ENCODE measurements at regions not wholly inside any gene's neighbourhood (a gene's known extent, or its start where the extent isn't known, plus 50 kb on each side); places are given as distances from the start of the nearest gene placed in this dataset.

DNA sequence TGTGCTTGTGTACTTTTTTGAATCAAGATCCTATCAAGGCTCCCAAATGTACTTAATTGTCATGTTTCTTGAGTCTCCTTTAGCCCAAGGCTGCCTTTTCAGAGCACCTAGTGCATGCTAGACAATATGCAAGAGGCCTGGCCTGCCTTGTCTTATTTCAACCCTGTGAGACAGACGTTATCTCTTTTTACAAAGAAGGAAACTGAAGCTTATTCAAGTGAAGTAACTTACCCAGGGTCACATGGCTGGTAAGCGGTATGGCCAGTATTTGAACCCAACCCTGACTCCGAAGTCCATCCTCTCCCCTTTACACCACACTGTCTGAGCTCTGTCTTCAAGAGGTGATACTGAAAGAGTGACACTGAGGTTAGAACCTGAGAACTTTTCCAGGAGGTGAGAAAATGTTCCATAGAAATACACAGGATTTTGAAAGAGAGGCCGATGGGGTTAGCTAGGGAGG lies 505.1 kb downstream of the FOXO1 start:
- no peaks in the 10 kb centered on the region for H3K9me3 ChIP-seq (ENCODE audit: low read length)
- no peaks in the 10 kb centered on the region for H3K36me3 ChIP-seq (ENCODE audit: insufficient read depth, low read length)
- no peak overlapping the region for H3K27ac ChIP-seq (ENCODE audit: low read depth, low read length, poor library complexity, severe bottlenecking)
- no peaks in the 10 kb centered on the region for H3F3A ChIP-seq (ENCODE audit: insufficient read depth, low read length)
- H3K4me2 ChIP-seq (ENCODE audit: low read length) = no peak overlapping the region
- H3K4me1 ChIP-seq (ENCODE audit: insufficient read depth, low read length, severe bottlenecking) = peaks cover 24% of the 10 kb centered on the region
- no peak overlapping the region for H3K4me3 ChIP-seq (ENCODE audit: low read depth, low read length, poor library complexity, severe bottlenecking)
- H3K27me3 ChIP-seq (ENCODE audit: insufficient read depth, low read length) = no peaks in the 10 kb centered on the region
- H4K20me1 ChIP-seq (ENCODE audit: insufficient read depth, low read length) = no peaks in the 10 kb centered on the region
- no peaks in the 10 kb centered on the region for H3K9me2 ChIP-seq (ENCODE audit: low read depth, low read length)
- H3K9ac ChIP-seq (ENCODE audit: low read length) = no peak overlapping the region
- H3K79me2 ChIP-seq (ENCODE audit: insufficient read depth, low read length) = no peaks in the 10 kb centered on the region
- TF ChIP-seq EZH2 (IDR thresholded peaks at IDR 0.05; ENCODE audit: borderline replicate concordance, low read length) = no peak
- TF ChIP-seq, protein P1, sequence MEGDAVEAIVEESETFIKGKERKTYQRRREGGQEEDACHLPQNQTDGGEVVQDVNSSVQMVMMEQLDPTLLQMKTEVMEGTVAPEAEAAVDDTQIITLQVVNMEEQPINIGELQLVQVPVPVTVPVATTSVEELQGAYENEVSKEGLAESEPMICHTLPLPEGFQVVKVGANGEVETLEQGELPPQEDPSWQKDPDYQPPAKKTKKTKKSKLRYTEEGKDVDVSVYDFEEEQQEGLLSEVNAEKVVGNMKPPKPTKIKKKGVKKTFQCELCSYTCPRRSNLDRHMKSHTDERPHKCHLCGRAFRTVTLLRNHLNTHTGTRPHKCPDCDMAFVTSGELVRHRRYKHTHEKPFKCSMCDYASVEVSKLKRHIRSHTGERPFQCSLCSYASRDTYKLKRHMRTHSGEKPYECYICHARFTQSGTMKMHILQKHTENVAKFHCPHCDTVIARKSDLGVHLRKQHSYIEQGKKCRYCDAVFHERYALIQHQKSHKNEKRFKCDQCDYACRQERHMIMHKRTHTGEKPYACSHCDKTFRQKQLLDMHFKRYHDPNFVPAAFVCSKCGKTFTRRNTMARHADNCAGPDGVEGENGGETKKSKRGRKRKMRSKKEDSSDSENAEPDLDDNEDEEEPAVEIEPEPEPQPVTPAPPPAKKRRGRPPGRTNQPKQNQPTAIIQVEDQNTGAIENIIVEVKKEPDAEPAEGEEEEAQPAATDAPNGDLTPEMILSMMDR (IDR thresholded peaks at IDR 0.05; ENCODE audit: low read length) = no peak
- no peak overlapping the region for H2AFZ ChIP-seq (ENCODE audit: low read length)

- Histone ChIP-seq H2AFZ (ENCODE audit: low read length) (no peak overlapping the region), H3K36me3 (ENCODE audit: insufficient read depth, low read length) (no peaks in the 10 kb centered on the region), H3F3A (ENCODE audit: insufficient read depth, low read length) (no peaks in the 10 kb centered on the region), H3K9me2 (ENCODE audit: low read depth, low read length) (no peaks in the 10 kb centered on the region), H4K20me1 (ENCODE audit: insufficient read depth, low read length) (no peaks in the 10 kb centered on the region), H3K9me3 (ENCODE audit: low read length) (no peaks in the 10 kb centered on the region), H3K27ac (ENCODE audit: low read depth, low read length, poor library complexity, severe bottlenecking) (no peak overlapping the region), H3K79me2 (ENCODE audit: insufficient read depth, low read length) (no peaks in the 10 kb centered on the region), H3K9ac (ENCODE audit: low read length) (no peak overlapping the region), H3K4me1 (ENCODE audit: insufficient read depth, low read length, severe bottlenecking) (peaks cover 24% of the 10 kb centered on the region), H3K27me3 (ENCODE audit: insufficient read depth, low read length) (no peaks in the 10 kb centered on the region), H3K4me3 (ENCODE audit: low read depth, low read length, poor library complexity, severe bottlenecking) (no peak overlapping the region), H3K4me2 (ENCODE audit: low read length) (no peak overlapping the region)
- TF ChIP-seq, protein P1 (IDR thresholded peaks at IDR 0.05; ENCODE audit: low read length) = no peak
- TF ChIP-seq EZH2 (IDR thresholded peaks at IDR 0.05; ENCODE audit: borderline replicate concordance, low read length) = no peak
Measured at GRCh38 chr13:40161931-40162330, 504.5 kb downstream of the FOXO1 start.

- Histone ChIP-seq H3K4me2 (ENCODE audit: low read length) (no peak overlapping the region), H3K9ac (ENCODE audit: low read length) (no peak overlapping the region), H3K9me3 (ENCODE audit: low read length) (no peaks in the 10 kb centered on the region), H3K27ac (ENCODE audit: low read depth, low read length, poor library complexity, severe bottlenecking) (no peak overlapping the region), H3K27me3 (ENCODE audit: insufficient read depth, low read length) (no peaks in the 10 kb centered on the region), H3K4me3 (ENCODE audit: low read depth, low read length, poor library complexity, severe bottlenecking) (no peak overlapping the region), H4K20me1 (ENCODE audit: insufficient read depth, low read length) (no peaks in the 10 kb centered on the region), H3K9me2 (ENCODE audit: low read depth, low read length) (no peaks in the 10 kb centered on the region), H3K79me2 (ENCODE audit: insufficient read depth, low read length) (no peaks in the 10 kb centered on the region), H3K4me1 (ENCODE audit: insufficient read depth, low read length, severe bottlenecking) (peaks cover 24% of the 10 kb centered on the region), H3K36me3 (ENCODE audit: insufficient read depth, low read length) (no peaks in the 10 kb centered on the region), H3F3A (ENCODE audit: insufficient read depth, low read length) (no peaks in the 10 kb centered on the region), H2AFZ (ENCODE audit: low read length) (no peak overlapping the region)
- TF ChIP-seq, protein P1 (IDR thresholded peaks at IDR 0.05; ENCODE audit: low read length) = no peak
- no peak for TF ChIP-seq EZH2 (IDR thresholded peaks at IDR 0.05; ENCODE audit: borderline replicate concordance, low read length)
Measured at GRCh38 chr13:40163066-40164000, 503.1 kb downstream of the FOXO1 start.
